ENCODE measurements at regions not wholly inside any gene's neighbourhood (a gene's known extent, or its start where the extent isn't known, plus 50 kb on each side); places are given as distances from the start of the nearest gene placed in this dataset.

GRCh38 chr6:155630085-155630484, 174.4 kb upstream of the NOX3 start:
- TF ChIP-seq EZH2 (IDR thresholded peaks at IDR 0.05) (no peak), CTCF (IDR thresholded peaks at IDR 0.05) (no peak)

All from neural progenitor cell (in vitro differentiated cells).